ENCODE measurements at regions not wholly inside any gene's neighbourhood (a gene's known extent, or its start where the extent isn't known, plus 50 kb on each side); places are given as distances from the start of the nearest gene placed in this dataset.
"Not testable (repeated sequence)": the region's sequence is repeated elsewhere in the genome, so short reads cannot be mapped to it uniquely, and the experiment has no call there.

DNA sequence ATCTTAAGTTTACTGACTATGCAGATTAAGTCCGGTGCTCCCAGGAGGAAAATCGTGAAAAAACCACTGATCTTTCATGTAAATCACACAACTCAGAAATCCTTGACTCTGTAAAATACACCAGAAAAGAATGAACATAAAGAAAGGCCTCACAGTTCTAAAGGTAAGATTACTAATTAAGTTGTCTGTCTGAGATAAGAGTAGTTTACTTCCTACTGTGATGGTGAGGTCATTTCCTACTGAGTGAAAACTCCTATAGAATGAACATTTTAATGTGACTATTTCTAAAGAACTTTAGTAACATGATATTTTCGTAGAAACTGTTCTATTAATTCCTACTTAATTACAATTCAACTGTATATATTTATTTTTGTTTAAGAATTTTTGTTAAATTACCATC, 774.4 kb upstream of the CHORDC1 start:
- no peak for ATAC-seq (ENCODE audit: poor library complexity)
- intact Hi-C loops (cut with DNase I) = no loop called here

GRCh38 chr11:90972159-90972558, 749.3 kb upstream of the CHORDC1 start:
- DNase-seq; ATAC-seq (ENCODE audit: poor library complexity); intact Hi-C loops (cut with DNase I): not testable (repeated sequence)

More for the DNA sequence above, 774.4 kb upstream of the CHORDC1 start:
- DNase-seq = no peak

GRCh38 chr11:90947930-90948329, 725.1 kb upstream of the CHORDC1 start:
- intact Hi-C loops (cut with DNase I) = no loop called here
- DNase-seq (no peak), ATAC-seq (ENCODE audit: poor library complexity) (no peak)

DNA sequence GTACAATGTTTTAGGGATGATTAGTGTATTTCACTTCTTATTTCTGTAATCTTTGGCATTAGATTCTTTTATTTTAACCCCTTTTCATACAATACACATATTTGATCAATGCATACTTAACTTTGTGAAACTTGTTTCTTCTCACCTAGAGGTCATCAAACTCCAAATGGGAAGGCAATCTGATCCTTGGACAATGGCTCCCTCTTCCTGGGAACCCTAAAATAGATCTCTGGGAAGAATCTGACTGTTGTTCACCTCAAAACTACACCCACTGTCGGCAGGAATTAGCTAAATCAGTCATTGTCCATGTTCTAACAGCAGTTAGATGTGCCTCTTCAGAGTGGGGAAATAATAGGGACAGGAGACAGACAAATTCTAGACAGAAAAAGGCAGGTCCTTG, 707.4 kb upstream of the CHORDC1 start:
- ATAC-seq (ENCODE audit: poor library complexity) (no peak), DNase-seq (no peak)
- intact Hi-C loops (cut with DNase I) = no loop called here

DNA sequence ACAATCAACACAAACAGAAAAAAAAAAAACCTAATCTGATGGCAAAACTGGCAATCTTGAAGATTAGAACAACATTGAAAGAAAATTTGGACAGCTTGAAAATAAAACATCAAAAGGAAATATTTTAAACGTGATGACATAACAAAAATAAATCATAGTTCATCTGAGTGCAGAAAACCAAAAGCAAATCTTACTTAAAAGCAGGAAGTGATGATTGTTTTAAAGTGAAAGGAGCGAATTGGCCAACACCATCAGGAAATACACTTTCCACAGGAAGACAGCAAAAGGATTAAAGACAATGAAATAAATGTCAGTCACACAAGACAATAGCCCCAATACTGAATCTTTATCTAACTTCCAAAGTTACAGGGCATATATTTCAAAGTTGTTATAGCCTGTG, 696.5 kb upstream of the CHORDC1 start:
- no peak for ATAC-seq (ENCODE audit: poor library complexity)
- intact Hi-C loops (cut with DNase I) = no loop called here
- no peak for DNase-seq

- ATAC-seq (ENCODE audit: poor library complexity) (no peak), DNase-seq (no peak)
- intact Hi-C loops (cut with DNase I) = no loop called here
These were observed 693.9 kb upstream of the CHORDC1 start for GRCh38 chr11:90916706-90917105.

DNA sequence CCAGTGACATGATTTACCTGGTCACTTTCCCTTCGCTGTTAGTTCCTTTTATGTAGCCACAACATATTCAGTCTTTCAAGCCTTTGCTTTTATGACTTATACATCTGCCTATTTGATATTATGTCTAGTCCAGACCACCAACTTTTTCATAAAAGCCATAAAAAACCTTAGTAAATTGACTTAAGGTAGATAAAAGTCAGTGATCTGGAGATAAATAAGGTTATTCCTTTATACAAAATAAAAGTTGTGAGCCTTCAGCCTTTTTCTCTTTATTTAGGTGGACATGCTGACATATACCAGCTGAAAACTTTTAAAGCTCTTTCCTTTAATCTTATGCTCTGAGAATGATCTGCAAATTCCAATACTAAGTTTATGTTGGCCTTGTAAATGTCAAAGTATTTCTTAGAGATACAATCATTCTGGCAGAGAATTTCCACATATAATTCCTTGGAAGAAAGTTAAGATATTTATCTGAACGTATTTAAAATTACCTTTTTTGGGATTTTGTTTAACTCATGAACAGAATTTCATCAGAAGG, 690.4 kb upstream of the CHORDC1 start:
- DNase-seq (no peak), ATAC-seq (ENCODE audit: poor library complexity) (no peak)
- intact Hi-C loops (cut with DNase I) = no loop called here

DNA sequence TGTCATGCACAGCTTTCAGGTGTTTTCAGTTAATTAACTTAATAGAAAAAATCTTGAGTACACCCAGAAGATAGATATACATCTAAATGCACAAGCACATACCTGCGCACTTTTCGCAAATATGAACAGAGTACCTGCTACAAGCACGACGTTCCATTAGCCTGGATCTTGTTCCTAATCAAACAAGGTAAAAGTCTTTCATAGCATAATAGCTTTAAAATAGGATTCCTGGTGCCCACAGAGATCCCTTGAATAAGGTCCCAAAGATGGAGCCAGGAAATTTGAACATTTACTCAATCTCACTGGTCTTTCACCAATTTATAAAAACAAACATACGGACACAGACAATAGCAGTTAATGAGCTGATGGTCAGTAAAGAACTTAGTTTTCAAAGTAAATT, 689.8 kb upstream of the CHORDC1 start:
- DNase-seq (no peak), ATAC-seq (ENCODE audit: poor library complexity) (no peak)
- intact Hi-C loops (cut with DNase I) = no loop called here

- ATAC-seq (ENCODE audit: poor library complexity) = no peak
- no peak for DNase-seq
- intact Hi-C loops (cut with DNase I) = no loop called here
These were observed 688.3 kb upstream of the CHORDC1 start for GRCh38 chr11:90911192-90911591.

GRCh38 chr11:90908074-90908473, 685.2 kb upstream of the CHORDC1 start:
- intact Hi-C loops (cut with DNase I) = no loop called here

DNA sequence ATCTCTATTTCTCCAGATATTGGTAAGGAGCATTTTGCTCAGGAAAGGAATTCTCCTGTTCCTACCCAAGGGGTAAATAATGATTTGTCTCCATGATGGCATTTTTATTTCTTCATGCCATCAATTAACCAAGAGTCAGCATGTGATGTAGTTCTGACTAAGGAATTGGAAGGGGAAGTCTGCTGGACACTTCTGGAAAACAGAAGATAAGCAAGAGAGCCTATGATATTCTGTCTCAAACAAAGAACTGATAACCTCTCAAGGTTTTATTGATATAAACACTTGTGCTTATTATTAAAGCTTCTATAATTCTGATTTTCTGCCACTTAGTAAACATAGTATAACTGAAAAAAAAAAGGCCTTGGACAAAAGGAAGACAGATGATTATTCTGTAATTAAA, 673.0 kb upstream of the CHORDC1 start:
- no peak for ATAC-seq (ENCODE audit: poor library complexity)
- intact Hi-C loops (cut with DNase I) = no loop called here

More at GRCh38 chr11:90908074-90908473, 685.2 kb upstream of the CHORDC1 start:
- no peak for DNase-seq
- no peak for ATAC-seq (ENCODE audit: poor library complexity)

DNA sequence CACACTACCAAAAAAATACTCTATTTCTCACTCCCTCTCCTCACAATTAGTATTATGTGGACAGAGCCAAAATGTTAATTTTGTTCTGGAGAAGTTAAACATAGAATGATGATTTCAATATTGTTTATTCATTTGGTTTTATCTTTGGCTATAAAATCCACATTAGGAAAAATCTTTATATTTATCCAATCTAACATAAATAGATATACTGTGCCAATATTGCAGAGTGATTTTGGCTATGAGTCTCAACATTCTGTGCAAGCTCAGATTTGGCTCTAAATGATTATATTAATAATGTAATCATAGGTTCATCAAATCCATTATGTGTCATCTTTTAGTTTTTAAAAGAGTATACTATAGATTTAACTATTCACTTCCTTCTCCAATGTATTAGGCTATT, 667.5 kb upstream of the CHORDC1 start:
- ATAC-seq (ENCODE audit: poor library complexity) (no peak), DNase-seq (no peak)
- intact Hi-C loops (cut with DNase I) = no loop called here

More for the DNA sequence above, 673.0 kb upstream of the CHORDC1 start:
- no peak for DNase-seq

- no peak for DNase-seq
- no peak for ATAC-seq (ENCODE audit: poor library complexity)
- intact Hi-C loops (cut with DNase I) = no loop called here
These were observed 661.3 kb upstream of the CHORDC1 start for GRCh38 chr11:90884181-90884580.

- ATAC-seq (ENCODE audit: poor library complexity) (no peak), DNase-seq (no peak)
- intact Hi-C loops (cut with DNase I) = no loop called here
These were observed 652.1 kb upstream of the CHORDC1 start for GRCh38 chr11:90874986-90875385.

DNA sequence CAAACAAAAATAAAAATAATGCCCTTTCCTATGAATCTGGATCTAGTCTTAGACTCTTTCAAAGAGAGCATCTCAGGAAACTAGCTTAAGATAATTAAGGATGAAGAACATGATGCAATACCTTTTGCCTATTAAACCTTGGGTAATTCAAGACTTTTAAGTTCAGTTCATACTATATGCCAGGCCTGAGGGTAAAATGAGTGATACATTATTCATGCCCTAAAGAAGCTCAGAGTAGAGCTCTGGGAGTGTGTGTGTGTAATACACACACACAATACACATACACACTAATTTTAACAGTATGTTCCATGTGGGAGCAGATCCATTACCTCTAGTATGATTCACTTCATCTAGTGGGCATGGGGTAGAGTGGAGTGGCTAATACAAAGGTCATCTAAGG, 651.4 kb upstream of the CHORDC1 start:
- ATAC-seq (ENCODE audit: poor library complexity) (no peak), DNase-seq (no peak)
- intact Hi-C loops (cut with DNase I) = no loop called here

- no peak for DNase-seq
- intact Hi-C loops (cut with DNase I) = no loop called here
These were observed 644.6 kb upstream of the CHORDC1 start for GRCh38 chr11:90867416-90867815.

GRCh38 chr11:90856790-90857189, 633.9 kb upstream of the CHORDC1 start:
- intact Hi-C loops (cut with DNase I) = no loop called here
- ATAC-seq (ENCODE audit: poor library complexity) (no peak), DNase-seq (no peak)

More at GRCh38 chr11:90867416-90867815, 644.6 kb upstream of the CHORDC1 start:
- ATAC-seq (ENCODE audit: poor library complexity) = no peak

DNA sequence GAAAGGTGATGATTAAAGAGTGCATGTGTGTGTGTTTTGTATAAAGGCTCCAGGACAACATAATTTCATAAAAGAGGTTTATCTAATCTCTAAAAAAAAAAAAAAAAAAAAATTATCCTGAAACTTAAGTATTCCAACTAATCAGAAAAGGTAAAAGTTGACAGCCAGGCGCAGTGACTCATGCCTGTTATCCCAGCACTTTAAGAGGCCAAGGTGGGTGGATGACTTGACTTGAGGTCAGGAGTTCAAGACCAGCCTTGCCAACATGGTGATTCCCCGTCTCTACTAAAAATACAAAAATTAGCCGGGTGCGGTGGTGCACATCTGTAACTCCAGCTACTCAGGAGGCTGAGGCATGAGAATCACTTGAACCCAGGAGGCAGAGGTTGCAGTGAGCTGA, 632.7 kb upstream of the CHORDC1 start:
- DNase-seq (no peak), ATAC-seq (ENCODE audit: poor library complexity) (no peak)
- intact Hi-C loops (cut with DNase I) = no loop called here

DNA sequence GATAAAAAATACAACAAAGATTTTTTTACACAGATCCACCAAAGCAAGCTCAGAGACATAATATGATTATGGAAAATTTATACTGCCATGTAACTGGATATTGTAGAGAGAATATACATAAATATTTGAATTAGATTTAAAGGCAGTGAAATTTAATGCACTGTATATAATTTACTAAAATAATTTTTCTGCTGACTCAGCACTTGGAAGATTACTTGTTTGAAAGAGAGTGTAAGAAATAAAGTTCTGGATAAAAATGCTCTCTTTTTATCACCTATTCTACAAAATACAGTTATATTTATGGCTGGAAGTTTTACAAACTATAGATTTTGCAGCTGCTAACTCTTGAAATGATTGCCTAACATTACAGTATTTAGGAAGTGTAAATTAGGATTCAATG, 628.3 kb upstream of the CHORDC1 start:
- ATAC-seq (ENCODE audit: poor library complexity) = no peak
- intact Hi-C loops (cut with DNase I) = no loop called here
- DNase-seq = no peak

DNA sequence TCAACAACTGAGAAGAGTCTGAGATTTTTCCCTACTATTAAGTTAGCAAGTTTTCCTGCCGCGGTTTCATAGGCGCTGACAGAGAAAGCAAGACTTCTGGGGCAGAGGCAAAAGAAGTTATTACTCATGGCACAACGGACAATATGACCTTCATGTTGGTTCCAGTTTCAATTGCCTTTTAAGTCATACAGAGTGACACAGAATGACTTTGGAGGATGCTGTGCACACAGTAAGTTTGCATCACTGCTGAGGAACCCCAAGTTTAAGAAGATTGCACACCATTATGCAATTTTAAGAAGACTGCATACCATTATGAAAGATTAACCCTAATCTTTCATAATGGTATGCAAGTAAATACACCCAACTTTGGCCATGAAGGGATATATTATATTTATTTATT, 626.5 kb upstream of the CHORDC1 start:
- no peak for ATAC-seq (ENCODE audit: poor library complexity)
- intact Hi-C loops (cut with DNase I) = no loop called here
- DNase-seq = no peak

- intact Hi-C loops (cut with DNase I) = no loop called here
- no peak for DNase-seq
- ATAC-seq (ENCODE audit: poor library complexity) = no peak
These were observed 624.5 kb upstream of the CHORDC1 start for GRCh38 chr11:90847268-90847886.

Data from Right ventricle myocardium superior (tissue), 1 donor.